KMS-11 (cell line): ENCODE measurements at regions not wholly inside any gene's neighbourhood (a gene's known extent, or its start where the extent isn't known, plus 50 kb on each side); places are given as distances from the start of the nearest gene placed in this dataset.

Experiments used
- H2AFZ ChIP-seq: fragments of 200-600 bp; sonication (generic); 2 replicates; pipeline ENCODE4 v1.6.1; 2016; ENCODE audit warnings: antibody characterized with exemption, mixed run types, low read depth
- H3K27ac ChIP-seq: fragments of 200-600 bp; sonication (generic); 2 replicates; pipeline ENCODE4 v1.6.1; 2016; ENCODE audit warnings: mild to moderate bottlenecking, mixed run types
- H3K27me3 ChIP-seq: fragments of 200-600 bp; sonication (generic); 2 replicates; pipeline ENCODE4 v1.6.1; 2017; ENCODE audit warnings: mild to moderate bottlenecking, low read depth, mixed run types, moderate library complexity; ENCODE audit not compliant: insufficient read depth
- H3K36me3 ChIP-seq: fragments of 200-600 bp; sonication (generic); 2 replicates; pipeline ENCODE4 v1.6.1; 2017; ENCODE audit warnings: mild to moderate bottlenecking, mixed run types; ENCODE audit not compliant: insufficient read depth
- H3K4me1 ChIP-seq: fragments of 200-600 bp; sonication (generic); 2 replicates; pipeline ENCODE4 v1.6.1; 2016; ENCODE audit warnings: mild to moderate bottlenecking, low read depth, mixed run types; ENCODE audit not compliant: poor library complexity, severe bottlenecking
- H3K4me2 ChIP-seq: fragments of 200-600 bp; sonication (generic); 2 replicates; pipeline ENCODE4 v1.7.0; 2016; ENCODE audit warnings: mild to moderate bottlenecking, mixed run types
- H3K4me3 ChIP-seq: fragments of 200-600 bp; sonication (generic); IDR thresholded peaks from 2 replicates; pipeline ENCODE4 v1.6.1; 2017; ENCODE audit warnings: low read depth, low read length, mixed read lengths; ENCODE audit not compliant: insufficient read depth
- H3K79me2 ChIP-seq: fragments of 200-600 bp; sonication (generic); 2 replicates; pipeline ENCODE4 v1.6.1; 2016; ENCODE audit warnings: low read depth, mixed run types; ENCODE audit not compliant: insufficient read depth
- H3K9ac ChIP-seq: fragments of 200-600 bp; sonication (generic); 2 replicates; pipeline ENCODE4 v1.6.1; 2016; ENCODE audit warnings: mild to moderate bottlenecking, mixed run types
- H4K20me1 ChIP-seq: fragments of 200-600 bp; sonication (generic); 2 replicates; pipeline ENCODE4 v1.6.1; 2016; ENCODE audit warnings: mild to moderate bottlenecking, mixed run types; ENCODE audit not compliant: insufficient read depth
- TF ChIP-seq, protein P1 (sequence below): fragments of 200-600 bp; sonication (generic); conservative IDR thresholded peaks from 2 replicates; pipeline ENCODE4 v1.6.1; 2017; ENCODE audit warnings: low read depth, mild to moderate bottlenecking, antibody characterized with exemption, low read length, moderate library complexity, mixed read lengths

DNA sequence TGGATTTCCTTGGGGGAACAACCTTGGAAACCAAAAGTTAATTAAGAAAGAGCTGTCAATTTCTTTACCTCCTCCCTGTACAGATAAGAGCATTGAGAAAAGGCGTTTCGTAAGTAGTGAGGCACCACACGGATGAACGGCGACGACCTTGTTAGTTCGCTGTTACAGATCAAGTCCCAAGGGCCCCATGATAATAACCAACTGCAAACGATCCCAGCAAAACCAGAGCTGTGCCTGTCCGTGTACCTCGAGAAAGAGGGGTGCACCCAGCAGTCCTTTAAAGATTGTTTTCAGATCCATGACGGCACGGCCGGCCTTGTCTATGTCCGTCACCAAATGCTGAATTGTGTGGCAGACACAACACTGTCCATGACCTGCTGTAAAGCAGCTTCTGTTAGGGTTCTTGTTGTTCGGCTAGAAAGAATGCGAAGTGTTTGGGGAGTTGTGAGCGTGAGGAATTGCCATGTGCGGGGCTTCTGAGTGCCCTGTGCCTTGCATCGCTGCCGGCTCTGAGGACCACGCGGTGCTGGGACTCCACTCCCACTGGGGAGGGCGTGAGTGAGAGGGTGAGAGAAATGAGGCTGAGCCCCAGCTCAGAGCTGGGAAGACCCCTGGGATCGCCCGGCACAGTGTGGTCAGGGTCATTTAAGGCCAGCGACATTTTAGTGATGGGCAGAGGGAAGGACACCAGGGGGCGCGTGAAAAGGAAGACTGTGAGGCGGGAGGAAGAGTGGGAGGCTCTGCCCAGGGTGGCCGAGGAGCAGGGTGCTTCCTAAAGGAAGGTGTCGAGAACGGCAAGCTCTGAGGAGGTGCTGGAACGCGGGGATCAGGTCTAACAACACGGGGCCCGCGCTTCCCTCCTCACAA lies 136.8 kb upstream of the RPS6KA2 start:
- H4K20me1 ChIP-seq, result no peaks in the 10 kb centered on the region
- H3K27me3 ChIP-seq, result no peaks in the 10 kb centered on the region
- no peaks in the 10 kb centered on the region for H3K36me3 ChIP-seq
- TF ChIP-seq, protein P1, sequence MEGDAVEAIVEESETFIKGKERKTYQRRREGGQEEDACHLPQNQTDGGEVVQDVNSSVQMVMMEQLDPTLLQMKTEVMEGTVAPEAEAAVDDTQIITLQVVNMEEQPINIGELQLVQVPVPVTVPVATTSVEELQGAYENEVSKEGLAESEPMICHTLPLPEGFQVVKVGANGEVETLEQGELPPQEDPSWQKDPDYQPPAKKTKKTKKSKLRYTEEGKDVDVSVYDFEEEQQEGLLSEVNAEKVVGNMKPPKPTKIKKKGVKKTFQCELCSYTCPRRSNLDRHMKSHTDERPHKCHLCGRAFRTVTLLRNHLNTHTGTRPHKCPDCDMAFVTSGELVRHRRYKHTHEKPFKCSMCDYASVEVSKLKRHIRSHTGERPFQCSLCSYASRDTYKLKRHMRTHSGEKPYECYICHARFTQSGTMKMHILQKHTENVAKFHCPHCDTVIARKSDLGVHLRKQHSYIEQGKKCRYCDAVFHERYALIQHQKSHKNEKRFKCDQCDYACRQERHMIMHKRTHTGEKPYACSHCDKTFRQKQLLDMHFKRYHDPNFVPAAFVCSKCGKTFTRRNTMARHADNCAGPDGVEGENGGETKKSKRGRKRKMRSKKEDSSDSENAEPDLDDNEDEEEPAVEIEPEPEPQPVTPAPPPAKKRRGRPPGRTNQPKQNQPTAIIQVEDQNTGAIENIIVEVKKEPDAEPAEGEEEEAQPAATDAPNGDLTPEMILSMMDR, result no peak
- H3K4me1 ChIP-seq, result no peaks in the 10 kb centered on the region
- no peak overlapping the region for H3K9ac ChIP-seq
- no peak overlapping the region for H3K4me2 ChIP-seq
- no peak overlapping the region for H2AFZ ChIP-seq
- H3K4me3 ChIP-seq, result no peak overlapping the region
- H3K79me2 ChIP-seq, result no peaks in the 10 kb centered on the region
- no peak overlapping the region for H3K27ac ChIP-seq

DNA sequence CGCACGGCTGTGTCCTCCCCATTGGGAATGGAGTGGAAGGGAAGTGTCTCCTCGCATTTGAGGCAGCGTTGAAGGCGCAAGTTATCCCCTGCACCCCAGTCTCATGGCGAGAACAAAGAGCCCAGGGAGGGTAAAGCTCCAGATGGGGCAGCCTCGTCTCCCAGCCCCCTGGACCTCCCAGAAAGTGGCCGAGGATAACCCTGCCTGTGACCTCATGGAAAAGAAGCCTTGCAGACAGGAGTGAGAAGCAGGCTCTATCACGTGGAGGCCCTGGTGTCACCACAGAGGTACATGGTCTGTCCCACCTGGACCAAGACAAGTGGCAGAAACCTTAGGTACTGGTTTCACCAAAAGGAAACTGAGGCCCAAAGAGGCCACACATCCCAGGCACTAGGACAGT lies 134.8 kb upstream of the RPS6KA2 start:
- no peak overlapping the region for H2AFZ ChIP-seq
- H3K9ac ChIP-seq, result no peak overlapping the region
- no peaks in the 10 kb centered on the region for H3K79me2 ChIP-seq
- H4K20me1 ChIP-seq, result no peaks in the 10 kb centered on the region
- H3K36me3 ChIP-seq, result no peaks in the 10 kb centered on the region
- H3K4me3 ChIP-seq, result no peak overlapping the region
- TF ChIP-seq, protein P1, result no peak
- no peaks in the 10 kb centered on the region for H3K4me1 ChIP-seq
- no peak overlapping the region for H3K4me2 ChIP-seq
- no peak overlapping the region for H3K27ac ChIP-seq
- no peaks in the 10 kb centered on the region for H3K27me3 ChIP-seq

- Histone ChIP-seq H3K4me3 (no peak overlapping the region), H3K27ac (no peak overlapping the region), H3K27me3 (no peaks in the 10 kb centered on the region), H3K4me1 (no peaks in the 10 kb centered on the region), H3K4me2 (no peak overlapping the region), H4K20me1 (no peaks in the 10 kb centered on the region), H3K36me3 (no peaks in the 10 kb centered on the region), H3K79me2 (no peaks in the 10 kb centered on the region), H2AFZ (no peak overlapping the region), H3K9ac (no peak overlapping the region)
- TF ChIP-seq, protein P1, result no peak
Observed at GRCh38 chr6:166760288-166760687, 133.2 kb upstream of the RPS6KA2 start.

DNA sequence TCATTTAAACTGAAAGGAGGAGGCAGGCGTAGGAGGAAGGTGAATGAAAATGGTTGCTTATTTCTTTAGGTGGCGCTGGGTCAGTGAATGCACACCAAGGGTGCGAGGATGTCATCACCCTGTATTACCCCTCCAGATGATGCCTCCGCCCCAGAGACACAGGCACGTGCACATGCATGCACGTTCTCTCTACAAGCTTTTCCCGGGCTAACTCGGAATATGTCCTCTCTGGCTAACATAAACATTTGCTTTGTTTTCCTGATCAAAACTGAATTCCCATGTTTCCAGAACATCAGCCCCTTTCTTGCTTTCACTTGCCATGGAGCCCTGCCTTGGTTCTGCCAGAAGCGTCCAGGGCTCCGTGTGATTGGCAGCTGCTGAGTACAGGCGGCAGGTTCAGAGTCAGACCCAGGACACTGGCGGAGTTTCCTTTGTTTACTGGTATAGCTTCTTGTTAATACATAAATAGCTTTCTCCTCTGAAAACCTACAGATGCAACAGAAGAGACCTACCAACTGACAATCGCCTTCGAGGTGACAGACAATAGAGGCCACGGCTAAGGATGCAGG lies 131.2 kb upstream of the RPS6KA2 start:
- Histone ChIP-seq H2AFZ (no peak overlapping the region), H4K20me1 (no peaks in the 10 kb centered on the region), H3K27me3 (no peaks in the 10 kb centered on the region), H3K79me2 (no peaks in the 10 kb centered on the region), H3K4me2 (no peak overlapping the region), H3K27ac (no peak overlapping the region), H3K9ac (no peak overlapping the region), H3K4me1 (no peaks in the 10 kb centered on the region), H3K4me3 (no peak overlapping the region), H3K36me3 (no peaks in the 10 kb centered on the region)
- TF ChIP-seq, protein P1, result no peak
